ENCODE measurements at regions not wholly inside any gene's neighbourhood (a gene's known extent, or its start where the extent isn't known, plus 50 kb on each side); places are given as distances from the start of the nearest gene placed in this dataset.

DNA sequence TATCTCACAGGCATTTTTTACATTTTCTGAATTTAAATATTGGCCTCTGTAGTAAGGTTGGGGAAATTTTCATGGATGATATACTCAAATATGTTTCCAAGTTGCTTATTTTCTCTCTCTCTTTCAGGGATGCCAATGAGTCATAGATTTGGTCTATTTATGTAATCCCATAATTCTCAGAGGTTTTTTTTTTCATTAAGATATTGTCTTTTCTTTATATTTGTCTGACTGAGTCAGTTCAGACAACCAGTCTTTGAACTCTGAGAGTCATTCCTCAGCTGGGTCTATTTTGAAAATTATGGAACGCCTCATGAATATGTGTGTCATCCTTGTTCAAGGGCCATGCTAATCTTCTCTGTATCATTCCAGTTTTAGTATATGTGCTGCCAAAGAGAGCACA is 223.2 kb downstream of the PCSK1 start:
- ChIA-PET POLR2A (no interaction called here), CTCF (no interaction called here)
- no peaks in the 10 kb centered on the region for H3K36me3 ChIP-seq (ENCODE audit: control insufficient read depth, insufficient read depth, low read length)
- intact Hi-C loops (cut with micrococcal nuclease; ENCODE audit: unreplicated experiment) (no loop called here), in situ Hi-C loops (cut with HindIII; ENCODE audit: low pct_unique_long_range_greater_than_20kb, low sequenced_read_pairs) (no loop called here)
- no peak for DNase-seq (ENCODE audit: low read depth, low spot score)
- H3K27me3 ChIP-seq (ENCODE audit: control insufficient read depth, insufficient read depth, low read length): no peaks in the 10 kb centered on the region
- no peak for ATAC-seq
- TF ChIP-seq, protein P1, sequence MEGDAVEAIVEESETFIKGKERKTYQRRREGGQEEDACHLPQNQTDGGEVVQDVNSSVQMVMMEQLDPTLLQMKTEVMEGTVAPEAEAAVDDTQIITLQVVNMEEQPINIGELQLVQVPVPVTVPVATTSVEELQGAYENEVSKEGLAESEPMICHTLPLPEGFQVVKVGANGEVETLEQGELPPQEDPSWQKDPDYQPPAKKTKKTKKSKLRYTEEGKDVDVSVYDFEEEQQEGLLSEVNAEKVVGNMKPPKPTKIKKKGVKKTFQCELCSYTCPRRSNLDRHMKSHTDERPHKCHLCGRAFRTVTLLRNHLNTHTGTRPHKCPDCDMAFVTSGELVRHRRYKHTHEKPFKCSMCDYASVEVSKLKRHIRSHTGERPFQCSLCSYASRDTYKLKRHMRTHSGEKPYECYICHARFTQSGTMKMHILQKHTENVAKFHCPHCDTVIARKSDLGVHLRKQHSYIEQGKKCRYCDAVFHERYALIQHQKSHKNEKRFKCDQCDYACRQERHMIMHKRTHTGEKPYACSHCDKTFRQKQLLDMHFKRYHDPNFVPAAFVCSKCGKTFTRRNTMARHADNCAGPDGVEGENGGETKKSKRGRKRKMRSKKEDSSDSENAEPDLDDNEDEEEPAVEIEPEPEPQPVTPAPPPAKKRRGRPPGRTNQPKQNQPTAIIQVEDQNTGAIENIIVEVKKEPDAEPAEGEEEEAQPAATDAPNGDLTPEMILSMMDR (IDR thresholded peaks at IDR 0.05): no peak
- TF ChIP-seq POLR2AphosphoS5 (IDR thresholded peaks at IDR 0.05; ENCODE audit: low read depth, low read length): no peak
- TF ChIP-seq, protein P2, sequence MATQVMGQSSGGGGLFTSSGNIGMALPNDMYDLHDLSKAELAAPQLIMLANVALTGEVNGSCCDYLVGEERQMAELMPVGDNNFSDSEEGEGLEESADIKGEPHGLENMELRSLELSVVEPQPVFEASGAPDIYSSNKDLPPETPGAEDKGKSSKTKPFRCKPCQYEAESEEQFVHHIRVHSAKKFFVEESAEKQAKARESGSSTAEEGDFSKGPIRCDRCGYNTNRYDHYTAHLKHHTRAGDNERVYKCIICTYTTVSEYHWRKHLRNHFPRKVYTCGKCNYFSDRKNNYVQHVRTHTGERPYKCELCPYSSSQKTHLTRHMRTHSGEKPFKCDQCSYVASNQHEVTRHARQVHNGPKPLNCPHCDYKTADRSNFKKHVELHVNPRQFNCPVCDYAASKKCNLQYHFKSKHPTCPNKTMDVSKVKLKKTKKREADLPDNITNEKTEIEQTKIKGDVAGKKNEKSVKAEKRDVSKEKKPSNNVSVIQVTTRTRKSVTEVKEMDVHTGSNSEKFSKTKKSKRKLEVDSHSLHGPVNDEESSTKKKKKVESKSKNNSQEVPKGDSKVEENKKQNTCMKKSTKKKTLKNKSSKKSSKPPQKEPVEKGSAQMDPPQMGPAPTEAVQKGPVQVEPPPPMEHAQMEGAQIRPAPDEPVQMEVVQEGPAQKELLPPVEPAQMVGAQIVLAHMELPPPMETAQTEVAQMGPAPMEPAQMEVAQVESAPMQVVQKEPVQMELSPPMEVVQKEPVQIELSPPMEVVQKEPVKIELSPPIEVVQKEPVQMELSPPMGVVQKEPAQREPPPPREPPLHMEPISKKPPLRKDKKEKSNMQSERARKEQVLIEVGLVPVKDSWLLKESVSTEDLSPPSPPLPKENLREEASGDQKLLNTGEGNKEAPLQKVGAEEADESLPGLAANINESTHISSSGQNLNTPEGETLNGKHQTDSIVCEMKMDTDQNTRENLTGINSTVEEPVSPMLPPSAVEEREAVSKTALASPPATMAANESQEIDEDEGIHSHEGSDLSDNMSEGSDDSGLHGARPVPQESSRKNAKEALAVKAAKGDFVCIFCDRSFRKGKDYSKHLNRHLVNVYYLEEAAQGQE (IDR thresholded peaks at IDR 0.05; ENCODE audit: insufficient read depth in 1 of 2, low read depth in 2 of 2, low read length in 1 of 2): no peak
- TF ChIP-seq SIN3A (IDR thresholded peaks at IDR 0.05; ENCODE audit: borderline replicate concordance, insufficient read depth, low read depth, low read length): no peak
- no peak for TF ChIP-seq TCF7L2 (IDR thresholded peaks at IDR 0.05; ENCODE audit: low read depth, low read length)
- no peak overlapping the region for H3K4me3 ChIP-seq (ENCODE audit: low read depth in 2 of 2, low read length in 2 of 2)
- no peak overlapping the region for H3K27ac ChIP-seq (ENCODE audit: low read length)
- peaks cover 4% of the 10 kb centered on the region; the same call in 1 of the 2 replicates for H3K9me3 ChIP-seq (ENCODE audit: control insufficient read depth, insufficient read depth, low read depth, low read length)
- no peaks in the 10 kb centered on the region for H3K4me1 ChIP-seq (ENCODE audit: control insufficient read depth, insufficient read depth, low read length)
- no TSS peak for BruUV-seq (replicated peaks)

DNA sequence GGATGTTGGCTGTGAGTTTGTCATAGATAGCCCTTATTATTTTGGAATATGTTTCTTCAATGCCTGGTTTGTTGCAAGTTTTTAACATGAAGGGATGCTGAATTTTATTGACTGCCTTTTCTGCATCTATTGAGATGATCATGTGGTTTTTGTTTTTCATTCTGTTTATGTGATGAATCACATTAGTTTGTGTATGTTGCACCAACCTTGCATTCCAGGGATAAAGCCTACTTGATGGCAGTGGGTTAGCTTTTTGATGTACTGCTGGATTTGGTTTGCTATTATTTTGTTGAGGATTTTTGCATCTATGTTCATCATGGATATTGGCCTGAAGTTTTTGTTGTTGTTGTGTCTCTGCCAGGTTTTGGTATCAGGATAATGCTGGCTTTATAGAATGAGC is 225.6 kb downstream of the PCSK1 start:
- ChIA-PET POLR2A (no interaction called here), CTCF (interaction anchor here (0.7 kb wide), 1 partner anchor 35 kb away, joined by 6 read pairs; no protein-coding TSS in a partner anchor)
- DNase-seq (ENCODE audit: low read depth, low spot score) (no peak), ATAC-seq (no peak)
- peaks cover 4% of the 10 kb centered on the region; the same call in 1 of the 2 replicates for H3K9me3 ChIP-seq (ENCODE audit: control insufficient read depth, insufficient read depth, low read depth, low read length)
- H3K36me3 ChIP-seq (ENCODE audit: control insufficient read depth, insufficient read depth, low read length): no peaks in the 10 kb centered on the region
- H3K27ac ChIP-seq (ENCODE audit: low read length): no peak overlapping the region
- intact Hi-C loops (cut with micrococcal nuclease; ENCODE audit: unreplicated experiment) (no loop called here), in situ Hi-C loops (cut with HindIII; ENCODE audit: low pct_unique_long_range_greater_than_20kb, low sequenced_read_pairs) (no loop called here)
- H3K27me3 ChIP-seq (ENCODE audit: control insufficient read depth, insufficient read depth, low read length): no peaks in the 10 kb centered on the region
- H3K4me3 ChIP-seq (ENCODE audit: low read depth in 2 of 2, low read length in 2 of 2): no peak overlapping the region
- no peaks in the 10 kb centered on the region for H3K4me1 ChIP-seq (ENCODE audit: control insufficient read depth, insufficient read depth, low read length)
- no TSS peak for BruUV-seq (replicated peaks)
- TF ChIP-seq, protein P2 (IDR thresholded peaks at IDR 0.05; ENCODE audit: insufficient read depth in 1 of 2, low read depth in 2 of 2, low read length in 1 of 2): no peak
- TF ChIP-seq, protein P1 (IDR thresholded peaks at IDR 0.05): no peak
- no peak for TF ChIP-seq POLR2AphosphoS5 (IDR thresholded peaks at IDR 0.05; ENCODE audit: low read depth, low read length)
- TF ChIP-seq SIN3A (IDR thresholded peaks at IDR 0.05; ENCODE audit: borderline replicate concordance, insufficient read depth, low read depth, low read length): no peak
- no peak for TF ChIP-seq TCF7L2 (IDR thresholded peaks at IDR 0.05; ENCODE audit: low read depth, low read length)
